ENCODE measurements at regions not wholly inside any gene's neighbourhood (a gene's known extent, or its start where the extent isn't known, plus 50 kb on each side); places are given as distances from the start of the nearest gene placed in this dataset.

- ChIA-PET POLR2A (no interaction called here), CTCF (no interaction called here)
- DNase-seq (ENCODE audit: extremely low spot score), result no peak
- no peak for TF ChIP-seq CTCF (IDR thresholded peaks at IDR 0.05; ENCODE audit: control extremely low read depth, extremely low read depth, low read depth, missing control alignments)
Observed at GRCh38 chr4:34250562-34250961, 1993.8 kb downstream of the ARAP2 start.

GRCh38 chr4:34253239-34253638, 1991.1 kb downstream of the ARAP2 start:
- no peak for DNase-seq (ENCODE audit: extremely low spot score)
- ChIA-PET CTCF (interaction anchor here (1.5 kb wide), 1 partner anchor 7 kb away, joined by 4 read pairs; no protein-coding TSS in a partner anchor), POLR2A (no interaction called here)
- TF ChIP-seq CTCF (IDR thresholded peaks at IDR 0.05; ENCODE audit: control extremely low read depth, extremely low read depth, low read depth, missing control alignments), result no peak

- DNase-seq (ENCODE audit: extremely low spot score), result no peak
- POLR2A ChIA-PET, result no interaction called here
- no peak for TF ChIP-seq CTCF (IDR thresholded peaks at IDR 0.05; ENCODE audit: control extremely low read depth, extremely low read depth, low read depth, missing control alignments)
- CTCF ChIA-PET, result no interaction called here
Observed at GRCh38 chr4:34258176-34258575, 1986.1 kb downstream of the ARAP2 start.

GRCh38 chr4:34261799-34262314, 1982.5 kb downstream of the ARAP2 start:
- no peak for TF ChIP-seq CTCF (IDR thresholded peaks at IDR 0.05; ENCODE audit: control extremely low read depth, extremely low read depth, low read depth, missing control alignments)
- ChIA-PET POLR2A (no interaction called here), CTCF (no interaction called here)
- no peak for DNase-seq (ENCODE audit: extremely low spot score)

GRCh38 chr4:34269613-34270012, 1974.7 kb downstream of the ARAP2 start:
- no peak for TF ChIP-seq CTCF (IDR thresholded peaks at IDR 0.05; ENCODE audit: control extremely low read depth, extremely low read depth, low read depth, missing control alignments)
- POLR2A ChIA-PET, result no interaction called here
- CTCF ChIA-PET, result no interaction called here
- no peak for DNase-seq (ENCODE audit: extremely low spot score)

GRCh38 chr4:34271479-34272355, 1972.6 kb downstream of the ARAP2 start:
- ChIA-PET CTCF (interaction anchor here (0.8 kb wide), 1 partner anchor 16 kb away, joined by 3 read pairs; no protein-coding TSS in a partner anchor), POLR2A (no interaction called here)

More at GRCh38 chr4:34271479-34272355, 1972.6 kb downstream of the ARAP2 start:
- no peak for TF ChIP-seq CTCF (IDR thresholded peaks at IDR 0.05; ENCODE audit: control extremely low read depth, extremely low read depth, low read depth, missing control alignments)
- DNase-seq (ENCODE audit: extremely low spot score), result no peak
